PC-3 (cell line): ENCODE measurements at regions not wholly inside any gene's neighbourhood (a gene's known extent, or its start where the extent isn't known, plus 50 kb on each side); places are given as distances from the start of the nearest gene placed in this dataset.

Experiments used
- ATAC-seq: fragments of 200-7000 bp; cut with Tn5 transposase; 2 replicates; pipeline ENCODE4 v1.9.1; 2020; ENCODE audit warnings: mild to moderate bottlenecking, moderate library complexity
- BruUV-seq: library from RNA; stranded (reverse); fragments of 400-500 nt; replicated peaks from 2 replicates; lab custom pipeline; 2021; lab: Mats Ljungman, UMichigan
- CTCF ChIA-PET: fragments of 300-600 bp; sonication (Branson Sonifier 250); formaldehyde crosslinking; loops from one replicate; lab custom pipeline; 2022; ENCODE audit warnings: antibody characterized with exemption; lab: Charles Lee
- POLR2A ChIA-PET: fragments of 300-600 bp; sonication (Branson Sonifier 250); formaldehyde crosslinking; loops from one replicate; lab custom pipeline; 2022; ENCODE audit warnings: antibody characterized with exemption; ENCODE audit not compliant: unreplicated experiment; lab: Charles Lee
- DNase-seq: peaks from one replicate; pipeline ENCODE4 v3.0.0-alpha.2; 2015
- H2AFZ ChIP-seq: fragments of 300-600 bp; sonication (generic); 2 replicates; pipeline ENCODE4 v1.6.0; 2016; ENCODE audit warnings: antibody characterized with exemption, low read length
- H3F3A ChIP-seq: fragments of 300-600 bp; sonication (generic); one replicate; pipeline ENCODE4 v1.6.0; 2017; ENCODE audit warnings: antibody characterized with exemption, low read length, control low read depth, mild to moderate bottlenecking; ENCODE audit not compliant: unreplicated experiment
- H3K27ac ChIP-seq: fragments of 300-600 bp; sonication (generic); 2 replicates; pipeline ENCODE4 v1.5.1; 2016; ENCODE audit warnings: mild to moderate bottlenecking, low read length
- H3K27me3 ChIP-seq: fragments of 300-600 bp; sonication (generic); 2 replicates; pipeline ENCODE4 v1.6.1; 2016; ENCODE audit warnings: low read length, mixed read lengths
- H3K36me3 ChIP-seq: fragments of 300-600 bp; sonication (generic); 2 replicates; pipeline ENCODE4 v1.6.1; 2016; ENCODE audit warnings: low read depth, mixed run types, low read length, mixed read lengths
- H3K4me1 ChIP-seq: fragments of 300-600 bp; sonication (generic); 2 replicates; pipeline ENCODE4 v1.5.1; 2016; ENCODE audit warnings: low read length; ENCODE audit not compliant: insufficient read depth
- H3K4me2 ChIP-seq: fragments of 300-600 bp; sonication (generic); 2 replicates; pipeline ENCODE4 v1.6.0; 2016; ENCODE audit warnings: low read length
- H3K4me3 ChIP-seq: fragments of 300-600 bp; sonication (generic); 2 replicates; pipeline ENCODE4 v1.5.1; 2016; ENCODE audit warnings: mild to moderate bottlenecking, low read length, mixed read lengths
- H3K79me2 ChIP-seq: fragments of 300-600 bp; sonication (generic); 2 replicates; pipeline ENCODE4 v1.6.1; 2017; ENCODE audit warnings: low read length, mixed read lengths
- H3K9ac ChIP-seq: fragments of 300-600 bp; sonication (generic); 2 replicates; pipeline ENCODE4 v1.6.0; 2016; ENCODE audit warnings: mild to moderate bottlenecking, low read length
- H3K9me2 ChIP-seq: fragments of 300-600 bp; sonication (generic); replicated peaks from 2 replicates; pipeline ENCODE4 v1.6.1; 2016; ENCODE audit warnings: mixed run types, low read length, mixed read lengths
- H3K9me3 ChIP-seq: fragments of 300-600 bp; sonication (generic); 2 replicates; pipeline ENCODE4 v1.6.1; 2016; ENCODE audit warnings: low read length, mixed read lengths
- H4K20me1 ChIP-seq: fragments of 300-600 bp; sonication (generic); 2 replicates; pipeline ENCODE4 v1.6.1; 2016; ENCODE audit warnings: low read length, mixed read lengths
- EZH2 ChIP-seq: fragments of 300-600 bp; sonication (generic); IDR thresholded peaks from one replicate; pipeline ENCODE4 v1.6.1; 2017; ENCODE audit warnings: antibody characterized with exemption, mild to moderate bottlenecking, low read length; ENCODE audit not compliant: unreplicated experiment
- EZH2phosphoT487 ChIP-seq: fragments of 300-600 bp; sonication (generic); IDR thresholded peaks from 2 replicates; pipeline ENCODE4 v1.6.1; 2018; ENCODE audit warnings: mild to moderate bottlenecking, antibody characterized with exemption, low read length, borderline replicate concordance
- intact Hi-C: fragments of 100-400 bp; cut with micrococcal nuclease; formaldehyde crosslinking; loops from 2 replicates; pipeline ENCODE4 v1.9.0; 2023
- TF ChIP-seq, protein P1 (sequence below): fragments of 300-600 bp; sonication (generic); conservative IDR thresholded peaks from 2 replicates; pipeline ENCODE4 v1.5.1; 2017; ENCODE audit warnings: antibody characterized with exemption, low read depth, mild to moderate bottlenecking, low read length

DNA sequence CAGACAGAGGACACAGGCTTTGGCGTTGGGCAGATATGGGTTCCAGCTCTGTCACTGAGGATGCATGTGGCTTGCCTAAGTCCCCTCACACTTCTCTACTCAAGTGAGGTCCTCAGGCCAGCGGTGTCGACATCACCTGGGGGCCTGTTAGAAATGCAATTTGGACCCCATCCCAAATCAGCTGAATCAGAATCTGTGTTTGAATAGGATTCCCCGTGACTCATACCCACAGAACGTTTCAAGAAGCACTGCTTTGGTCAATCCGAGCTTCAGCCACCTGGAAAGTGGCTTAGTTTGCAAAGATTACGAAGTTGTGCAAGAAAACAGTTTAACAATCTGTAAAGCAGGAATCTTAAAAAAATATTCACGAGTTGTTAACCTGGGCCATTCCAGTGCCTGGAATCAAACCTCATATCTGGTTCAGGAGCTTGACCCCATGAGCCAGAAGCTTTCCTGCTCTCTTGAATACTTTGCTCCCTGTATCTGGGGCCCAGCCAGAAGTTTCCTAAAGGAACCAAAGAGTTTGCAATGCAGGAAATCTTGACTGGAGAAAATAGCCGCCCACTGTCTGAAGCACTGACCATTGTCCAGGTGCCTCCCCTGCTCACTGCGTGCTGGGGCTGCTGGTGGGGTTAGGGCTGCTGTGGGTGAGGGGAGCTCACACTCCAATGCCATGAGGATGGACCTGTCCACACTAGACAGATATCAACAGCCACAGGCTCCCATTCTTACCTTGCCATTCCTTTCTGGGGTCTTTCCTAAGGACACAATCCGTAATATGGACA, 208.5 kb upstream of the LINGO1 start:
- ChIA-PET POLR2A (no interaction called here), CTCF (interaction anchor here (1.0 kb wide), 1 partner anchor 69 kb away, joined by 3 read pairs; no protein-coding TSS in a partner anchor)
- no peaks in the 10 kb centered on the region for H3K9me3 ChIP-seq
- BruUV-seq = no TSS peak
- H3F3A ChIP-seq = no peaks in the 10 kb centered on the region
- DNase-seq = peak; percentile 88
- peak overlapping the region; percentile 62; the same call in 1 of the 2 replicates for H3K4me2 ChIP-seq
- no peaks in the 10 kb centered on the region for H3K9me2 ChIP-seq
- no peak overlapping the region for H3K4me3 ChIP-seq
- peak; percentile 77 for ATAC-seq
- H3K9ac ChIP-seq = no peak overlapping the region
- H2AFZ ChIP-seq = no peak overlapping the region
- no peak overlapping the region for H3K27ac ChIP-seq
- intact Hi-C loops = no loop called here
- TF ChIP-seq, protein P1, sequence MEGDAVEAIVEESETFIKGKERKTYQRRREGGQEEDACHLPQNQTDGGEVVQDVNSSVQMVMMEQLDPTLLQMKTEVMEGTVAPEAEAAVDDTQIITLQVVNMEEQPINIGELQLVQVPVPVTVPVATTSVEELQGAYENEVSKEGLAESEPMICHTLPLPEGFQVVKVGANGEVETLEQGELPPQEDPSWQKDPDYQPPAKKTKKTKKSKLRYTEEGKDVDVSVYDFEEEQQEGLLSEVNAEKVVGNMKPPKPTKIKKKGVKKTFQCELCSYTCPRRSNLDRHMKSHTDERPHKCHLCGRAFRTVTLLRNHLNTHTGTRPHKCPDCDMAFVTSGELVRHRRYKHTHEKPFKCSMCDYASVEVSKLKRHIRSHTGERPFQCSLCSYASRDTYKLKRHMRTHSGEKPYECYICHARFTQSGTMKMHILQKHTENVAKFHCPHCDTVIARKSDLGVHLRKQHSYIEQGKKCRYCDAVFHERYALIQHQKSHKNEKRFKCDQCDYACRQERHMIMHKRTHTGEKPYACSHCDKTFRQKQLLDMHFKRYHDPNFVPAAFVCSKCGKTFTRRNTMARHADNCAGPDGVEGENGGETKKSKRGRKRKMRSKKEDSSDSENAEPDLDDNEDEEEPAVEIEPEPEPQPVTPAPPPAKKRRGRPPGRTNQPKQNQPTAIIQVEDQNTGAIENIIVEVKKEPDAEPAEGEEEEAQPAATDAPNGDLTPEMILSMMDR = no peak
- no peak for TF ChIP-seq EZH2
- TF ChIP-seq EZH2phosphoT487 = no peak
- no peaks in the 10 kb centered on the region for H4K20me1 ChIP-seq
- no peaks in the 10 kb centered on the region for H3K36me3 ChIP-seq
- peaks cover 14% of the 10 kb centered on the region for H3K4me1 ChIP-seq
- H3K79me2 ChIP-seq = no peaks in the 10 kb centered on the region
- H3K27me3 ChIP-seq = peaks cover 17% of the 10 kb centered on the region

GRCh38 chr15:77839970-77840905, 207.5 kb upstream of the LINGO1 start:
- ATAC-seq (no peak), DNase-seq (no peak)
- no peaks in the 10 kb centered on the region for H4K20me1 ChIP-seq
- no peaks in the 10 kb centered on the region for H3K9me3 ChIP-seq
- no peaks in the 10 kb centered on the region for H3F3A ChIP-seq
- H2AFZ ChIP-seq = no peak overlapping the region
- no peak overlapping the region for H3K4me3 ChIP-seq
- TF ChIP-seq, protein P1 = no peak
- TF ChIP-seq EZH2phosphoT487 = no peak
- TF ChIP-seq EZH2 = no peak
- peaks cover 14% of the 10 kb centered on the region for H3K4me1 ChIP-seq
- H3K9me2 ChIP-seq = no peaks in the 10 kb centered on the region
- no peak overlapping the region for H3K27ac ChIP-seq
- H3K36me3 ChIP-seq = no peaks in the 10 kb centered on the region
- CTCF ChIA-PET = no interaction called here
- no peaks in the 10 kb centered on the region for H3K79me2 ChIP-seq
- POLR2A ChIA-PET = no interaction called here
- no peak overlapping the region for H3K4me2 ChIP-seq
- intact Hi-C loops = no loop called here
- H3K9ac ChIP-seq = no peak overlapping the region
- BruUV-seq = no TSS peak
- H3K27me3 ChIP-seq = peaks cover 17% of the 10 kb centered on the region
